M059J (cell line): ENCODE measurements at regions not wholly inside any gene's neighbourhood (a gene's known extent, or its start where the extent isn't known, plus 50 kb on each side); places are given as distances from the start of the nearest gene placed in this dataset.

ENCODE experiments used
- DNase-seq: peaks from one replicate; pipeline ENCODE4 v3.0.0-alpha.2; 2012; ENCODE audit warnings: low read depth

GRCh38 chr14:101209594-101209993 is 306.1 kb upstream of the RTL1 start:
- no peak for DNase-seq

- DNase-seq: no peak
Measured at GRCh38 chr14:101215266-101215665, 311.7 kb upstream of the RTL1 start.

- no peak for DNase-seq
Measured at GRCh38 chr14:101215927-101216326, 312.4 kb upstream of the RTL1 start.

- no peak for DNase-seq
Measured at GRCh38 chr14:101216366-101217079, 313.0 kb upstream of the RTL1 start.

- no peak for DNase-seq
Measured at GRCh38 chr14:101217080-101217463, 313.6 kb upstream of the RTL1 start.

GRCh38 chr14:101217616-101218371 is 314.3 kb upstream of the RTL1 start:
- no peak for DNase-seq

- no peak for DNase-seq
Measured at GRCh38 chr14:101219896-101220703, 316.6 kb upstream of the RTL1 start.

GRCh38 chr14:101220921-101221510 is 317.5 kb upstream of the RTL1 start:
- no peak for DNase-seq

- DNase-seq: no peak
Measured at GRCh38 chr14:101221549-101222160, 318.1 kb upstream of the RTL1 start.

- no peak for DNase-seq
Measured at GRCh38 chr14:101222362-101223070, 319.0 kb upstream of the RTL1 start.

GRCh38 chr14:101223127-101223526 is 319.6 kb upstream of the RTL1 start:
- DNase-seq: no peak

- DNase-seq: no peak
Measured at GRCh38 chr14:101223561-101224162, 320.1 kb upstream of the RTL1 start.

- no peak for DNase-seq
Measured at GRCh38 chr14:101224356-101225156, 321.0 kb upstream of the RTL1 start.

GRCh38 chr14:101225157-101226152 is 321.9 kb upstream of the RTL1 start:
- no peak for DNase-seq

- no peak for DNase-seq
Measured at GRCh38 chr14:101226265-101226602, 322.7 kb upstream of the RTL1 start.

- no peak for DNase-seq
Measured at GRCh38 chr14:101226603-101227425, 323.3 kb upstream of the RTL1 start.
